HG02759 (cell line): ENCODE measurements at regions not wholly inside any gene's neighbourhood (a gene's known extent, or its start where the extent isn't known, plus 50 kb on each side); places are given as distances from the start of the nearest gene placed in this dataset.
"Not testable (repeated sequence)": the region's sequence is repeated elsewhere in the genome, so short reads cannot be mapped to it uniquely, and the experiment has no call there.

ENCODE experiments used
- ATAC-seq: cut with Tn5 transposase; IDR thresholded peaks from one replicate; pipeline ENCODE4 v1.9.1; 2021; ENCODE audit warnings: mild to moderate bottlenecking, moderate library complexity; ENCODE audit not compliant: unreplicated experiment

- no peak for ATAC-seq
These were observed 99.8 kb downstream of the PSMG1 start for GRCh38 chr21:39083377-39084008.

- no peak for ATAC-seq
These were observed 100.4 kb downstream of the PSMG1 start for GRCh38 chr21:39082656-39083376.

GRCh38 chr21:39080366-39080765, 102.9 kb downstream of the PSMG1 start:
- no peak for ATAC-seq

- no peak for ATAC-seq
These were observed 103.6 kb downstream of the PSMG1 start for GRCh38 chr21:39079617-39080016.

- ATAC-seq: no peak
These were observed 104.8 kb downstream of the PSMG1 start for GRCh38 chr21:39078322-39079065.

GRCh38 chr21:39077876-39078275, 105.4 kb downstream of the PSMG1 start:
- no peak for ATAC-seq

GRCh38 chr21:39074508-39074907, 108.7 kb downstream of the PSMG1 start:
- ATAC-seq: no peak

GRCh38 chr21:39073717-39074116, 109.5 kb downstream of the PSMG1 start:
- no peak for ATAC-seq

- ATAC-seq: no peak
These were observed 110.2 kb downstream of the PSMG1 start for GRCh38 chr21:39073063-39073462.

- no peak for ATAC-seq
These were observed 110.8 kb downstream of the PSMG1 start for GRCh38 chr21:39072468-39072867.

- ATAC-seq: no peak
These were observed 111.5 kb downstream of the PSMG1 start for GRCh38 chr21:39071623-39072214.

GRCh38 chr21:39069856-39070255, 113.4 kb downstream of the PSMG1 start:
- not testable (repeated sequence) for ATAC-seq

- ATAC-seq: no peak
These were observed 116.1 kb downstream of the PSMG1 start for GRCh38 chr21:39066829-39067780.

GRCh38 chr21:39065917-39066316, 117.3 kb downstream of the PSMG1 start:
- no peak for ATAC-seq

GRCh38 chr21:39064325-39065012, 118.8 kb downstream of the PSMG1 start:
- ATAC-seq: no peak

GRCh38 chr21:39063517-39063916, 119.7 kb downstream of the PSMG1 start:
- ATAC-seq: no peak

- no peak for ATAC-seq
These were observed 121.1 kb downstream of the PSMG1 start for GRCh38 chr21:39062196-39062595.

- no peak for ATAC-seq
These were observed 121.5 kb downstream of the PSMG1 start for GRCh38 chr21:39061766-39062165.

GRCh38 chr21:39060485-39061083, 122.7 kb downstream of the PSMG1 start:
- no peak for ATAC-seq
